Thyroid gland (tissue), 4 donors: ENCODE measurements at regions not wholly inside any gene's neighbourhood (a gene's known extent, or its start where the extent isn't known, plus 50 kb on each side); places are given as distances from the start of the nearest gene placed in this dataset.

Experiments
- CTCF ChIP-seq, 6 experiments: fragments of 200-600 bp in 3 of 6; fragments of 450-650 bp in 3 of 6; sonication (generic) in 3 of 6; IDR thresholded peaks; one replicate each; pipeline ENCODE4 v1.5.1; 2016 to 2019; ENCODE audit warnings: antibody characterized with exemption in 6 of 6, mild to moderate bottlenecking in 2 of 6, inconsistent platforms in 1 of 6, moderate library complexity in 1 of 6
- POLR2A ChIP-seq, 2 donors: fragments of 450-650 bp; IDR thresholded peaks; one replicate each; pipeline ENCODE4 v1.6.1; 2017; ENCODE audit warnings: antibody characterized with exemption in 2 of 2, mild to moderate bottlenecking in 2 of 2, moderate library complexity in 1 of 2

- no peak for TF ChIP-seq POLR2A (IDR thresholded peaks at IDR 0.05)
- no peak for TF ChIP-seq CTCF (IDR thresholded peaks at IDR 0.05)
Observed at GRCh38 chr1:234963904-234964702, 164.5 kb downstream of the TOMM20 start.
